HFFc6 (cell line): ENCODE measurements at regions not wholly inside any gene's neighbourhood (a gene's known extent, or its start where the extent isn't known, plus 50 kb on each side); places are given as distances from the start of the nearest gene placed in this dataset.

ENCODE experiments used
- DNase-seq: peaks from one replicate; pipeline ENCODE4 v3.0.0-alpha.2; 2018
- H3K27ac Mint-ChIP-seq: 2 replicates; pipeline ENCODE4 v1.8.0; 2020; ENCODE audit warnings: mild to moderate bottlenecking, mixed read lengths
- H3K27me3 Mint-ChIP-seq: 2 replicates; pipeline ENCODE4 v1.8.0; 2021; ENCODE audit warnings: mild to moderate bottlenecking, moderate library complexity, mixed read lengths; ENCODE audit not compliant: insufficient read depth
- H3K36me3 Mint-ChIP-seq: 2 replicates; pipeline ENCODE4 v1.8.0; 2021; ENCODE audit warnings: low read depth, mixed read lengths
- H3K4me1 Mint-ChIP-seq: 2 replicates; pipeline ENCODE4 v1.8.0; 2020; ENCODE audit warnings: low read depth, mixed read lengths
- H3K4me3 Mint-ChIP-seq: 2 replicates; pipeline ENCODE4 v1.8.0; 2020; ENCODE audit warnings: mild to moderate bottlenecking, moderate library complexity, mixed read lengths
- H3K9me3 Mint-ChIP-seq: 2 replicates; pipeline ENCODE4 v1.8.0; 2020; ENCODE audit warnings: mild to moderate bottlenecking, mixed read lengths
- TF ChIP-seq, protein P1 (sequence below): fragments of 200-600 bp; sonication (generic); IDR thresholded peaks from 2 replicates; pipeline ENCODE4 v1.5.0; 2021; ENCODE audit warnings: antibody characterized with exemption, mild to moderate bottlenecking

DNA sequence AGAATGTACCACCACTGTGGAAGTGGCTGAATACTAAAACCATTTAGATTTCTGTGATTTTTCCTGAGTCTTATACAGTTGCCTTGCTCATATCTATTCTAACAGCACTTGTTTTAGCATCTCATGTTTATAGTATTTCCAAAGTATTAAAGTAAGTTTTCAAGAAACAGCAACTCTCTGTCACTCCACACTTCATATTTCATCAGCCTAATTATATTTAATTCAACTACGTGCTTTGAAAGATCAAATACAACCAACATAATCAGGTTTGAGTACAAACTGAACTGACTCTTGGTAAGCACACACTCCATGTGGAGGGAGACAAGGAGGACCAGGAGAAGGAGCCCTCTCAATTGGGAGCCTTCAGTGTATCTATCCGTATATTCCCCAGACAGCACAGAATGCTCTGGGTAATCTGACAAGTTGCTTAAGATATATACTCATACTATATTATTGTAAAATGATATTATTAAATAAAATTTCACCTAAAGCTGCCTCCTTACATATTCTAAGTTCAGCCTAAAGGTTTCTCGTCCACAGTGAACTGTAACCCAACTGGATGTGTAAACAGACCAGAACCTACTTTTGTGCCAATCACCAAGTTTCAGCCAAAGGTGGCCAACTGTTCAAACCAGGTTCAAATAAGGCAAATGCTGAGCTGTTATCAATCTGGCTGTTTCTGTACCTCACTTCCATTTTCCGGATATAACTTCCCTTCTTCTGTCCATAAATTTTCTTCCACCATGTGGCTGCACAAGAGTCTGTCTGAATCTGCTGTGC, 105.0 kb upstream of the RASSF8 start:
- no peak for DNase-seq
- H3K27me3 Mint-ChIP-seq = no peaks in the 10 kb centered on the region; the same call in 1 of the 2 replicates
- H3K9me3 Mint-ChIP-seq = no peaks in the 10 kb centered on the region
- no peak overlapping the region for H3K27ac Mint-ChIP-seq
- H3K4me3 Mint-ChIP-seq = no peak overlapping the region
- peaks cover 30% of the 10 kb centered on the region for H3K4me1 Mint-ChIP-seq
- TF ChIP-seq, protein P1, sequence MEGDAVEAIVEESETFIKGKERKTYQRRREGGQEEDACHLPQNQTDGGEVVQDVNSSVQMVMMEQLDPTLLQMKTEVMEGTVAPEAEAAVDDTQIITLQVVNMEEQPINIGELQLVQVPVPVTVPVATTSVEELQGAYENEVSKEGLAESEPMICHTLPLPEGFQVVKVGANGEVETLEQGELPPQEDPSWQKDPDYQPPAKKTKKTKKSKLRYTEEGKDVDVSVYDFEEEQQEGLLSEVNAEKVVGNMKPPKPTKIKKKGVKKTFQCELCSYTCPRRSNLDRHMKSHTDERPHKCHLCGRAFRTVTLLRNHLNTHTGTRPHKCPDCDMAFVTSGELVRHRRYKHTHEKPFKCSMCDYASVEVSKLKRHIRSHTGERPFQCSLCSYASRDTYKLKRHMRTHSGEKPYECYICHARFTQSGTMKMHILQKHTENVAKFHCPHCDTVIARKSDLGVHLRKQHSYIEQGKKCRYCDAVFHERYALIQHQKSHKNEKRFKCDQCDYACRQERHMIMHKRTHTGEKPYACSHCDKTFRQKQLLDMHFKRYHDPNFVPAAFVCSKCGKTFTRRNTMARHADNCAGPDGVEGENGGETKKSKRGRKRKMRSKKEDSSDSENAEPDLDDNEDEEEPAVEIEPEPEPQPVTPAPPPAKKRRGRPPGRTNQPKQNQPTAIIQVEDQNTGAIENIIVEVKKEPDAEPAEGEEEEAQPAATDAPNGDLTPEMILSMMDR = no peak
- H3K36me3 Mint-ChIP-seq = no peaks in the 10 kb centered on the region

DNA sequence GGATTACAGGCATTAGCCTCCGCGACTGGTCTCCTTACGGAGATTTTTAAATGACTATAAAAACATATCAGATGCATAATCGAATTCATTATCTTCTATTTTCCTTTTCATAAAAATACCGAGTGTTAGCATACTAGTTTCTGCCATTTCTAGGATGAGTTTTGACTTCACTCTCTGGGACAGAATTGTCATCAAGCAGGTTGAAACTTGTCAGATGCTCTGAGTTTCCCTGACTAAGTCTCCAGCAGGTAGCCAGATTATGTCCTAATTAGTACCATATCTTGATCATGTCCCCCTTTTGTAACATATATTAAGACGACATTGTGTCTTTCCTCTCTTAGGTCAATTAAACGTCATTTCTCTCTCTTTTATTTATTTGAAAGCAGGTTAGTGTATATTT, 103.5 kb upstream of the RASSF8 start:
- no peaks in the 10 kb centered on the region; the same call in 1 of the 2 replicates for H3K27me3 Mint-ChIP-seq
- H3K27ac Mint-ChIP-seq = no peak overlapping the region
- DNase-seq = no peak
- peaks cover 30% of the 10 kb centered on the region for H3K4me1 Mint-ChIP-seq
- TF ChIP-seq, protein P1 = no peak
- no peaks in the 10 kb centered on the region for H3K9me3 Mint-ChIP-seq
- H3K4me3 Mint-ChIP-seq = no peak overlapping the region
- H3K36me3 Mint-ChIP-seq = no peaks in the 10 kb centered on the region

DNA sequence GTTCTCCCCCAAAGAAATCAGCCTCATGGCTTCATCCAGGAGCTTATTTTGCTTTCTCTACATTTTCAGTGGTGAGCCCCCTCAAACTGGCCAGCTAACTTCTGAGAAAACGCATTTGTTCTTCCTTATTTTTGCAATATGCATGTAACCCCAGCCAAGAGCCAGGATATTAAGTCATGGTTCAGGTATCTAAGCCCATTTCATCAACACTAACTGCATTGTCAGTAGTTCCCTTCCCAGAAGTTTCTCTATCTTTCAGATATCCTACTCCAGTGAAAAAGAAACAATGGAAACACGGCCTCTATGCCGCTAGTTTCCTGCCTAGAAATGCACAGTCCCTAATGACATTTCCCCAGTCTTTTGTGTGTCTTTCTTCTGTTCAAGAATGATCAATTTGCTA, 102.8 kb upstream of the RASSF8 start:
- Mint-ChIP-seq H3K27me3 (no peaks in the 10 kb centered on the region; the same call in 1 of the 2 replicates), H3K27ac (no peak overlapping the region)

DNA sequence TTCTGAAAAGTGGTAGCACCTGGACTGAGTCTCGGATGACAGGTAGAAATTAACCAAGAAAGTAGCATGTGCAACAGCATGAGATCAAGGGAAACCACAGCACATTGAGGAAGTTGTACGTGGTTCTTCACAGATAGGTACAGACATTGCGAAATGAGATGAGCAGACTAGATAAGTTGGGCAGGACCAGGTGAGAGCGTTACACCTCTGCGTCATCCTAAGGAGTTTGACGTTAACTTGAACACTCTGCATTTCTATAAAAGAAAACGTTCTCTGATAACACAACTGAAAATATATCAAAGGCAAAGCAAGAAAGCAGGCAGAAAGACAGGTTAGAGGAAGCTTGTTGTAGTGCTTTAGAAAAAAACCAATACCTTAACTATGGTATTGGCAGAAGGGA, 98.5 kb upstream of the RASSF8 start:
- H3K36me3 Mint-ChIP-seq = no peaks in the 10 kb centered on the region
- TF ChIP-seq, protein P1 = no peak
- no peak for DNase-seq
- peaks cover 30% of the 10 kb centered on the region for H3K4me1 Mint-ChIP-seq
- H3K27ac Mint-ChIP-seq = no peak overlapping the region
- H3K27me3 Mint-ChIP-seq = no peaks in the 10 kb centered on the region; the same call in 1 of the 2 replicates
- H3K4me3 Mint-ChIP-seq = no peak overlapping the region
- no peaks in the 10 kb centered on the region for H3K9me3 Mint-ChIP-seq

More for the DNA sequence above, 102.8 kb upstream of the RASSF8 start:
- peaks cover 30% of the 10 kb centered on the region for H3K4me1 Mint-ChIP-seq
- DNase-seq = no peak
- no peaks in the 10 kb centered on the region for H3K9me3 Mint-ChIP-seq
- TF ChIP-seq, protein P1 = no peak
- no peaks in the 10 kb centered on the region for H3K36me3 Mint-ChIP-seq
- H3K4me3 Mint-ChIP-seq = no peak overlapping the region

DNA sequence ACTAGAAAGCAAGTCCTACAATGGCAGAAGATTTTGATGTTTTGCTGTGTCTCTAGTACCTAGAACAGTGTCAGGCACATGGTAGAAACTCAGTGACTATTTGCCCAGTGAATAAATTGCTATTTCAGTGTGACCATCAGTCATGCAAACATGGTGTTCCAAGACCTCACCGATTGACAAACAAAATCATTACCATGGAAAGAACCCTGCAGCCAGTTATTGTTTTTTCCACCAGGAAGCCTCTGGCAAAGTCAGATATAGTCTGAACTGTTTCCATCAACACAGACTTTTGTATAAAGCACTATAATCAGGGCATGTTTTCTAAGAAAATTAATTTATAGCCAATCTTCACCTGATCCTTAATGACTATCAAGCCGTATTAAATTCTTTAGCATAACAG, 97.3 kb upstream of the RASSF8 start:
- Mint-ChIP-seq H3K36me3 (no peaks in the 10 kb centered on the region), H3K27me3 (no peaks in the 10 kb centered on the region), H3K4me3 (no peak overlapping the region), H3K27ac (no peak overlapping the region), H3K9me3 (no peaks in the 10 kb centered on the region), H3K4me1 (peaks cover 24% of the 10 kb centered on the region)
- TF ChIP-seq, protein P1 = no peak
- no peak for DNase-seq
